OCI-LY7 (cell line): ENCODE measurements at regions not wholly inside any gene's neighbourhood (a gene's known extent, or its start where the extent isn't known, plus 50 kb on each side); places are given as distances from the start of the nearest gene placed in this dataset.

Experiments used
- BruUV-seq: library from RNA; stranded (reverse); fragments of 400-500 nt; replicated peaks from 2 replicates; lab custom pipeline; 2021; lab: Mats Ljungman, UMichigan
- CTCF ChIA-PET: fragments of 300-600 bp; sonication (Branson Sonifier 250); formaldehyde crosslinking; loops from one replicate; lab custom pipeline; 2022; ENCODE audit warnings: antibody characterized with exemption; ENCODE audit not compliant: unreplicated experiment; lab: Charles Lee
- POLR2A ChIA-PET: fragments of 300-600 bp; sonication (Branson Sonifier 250); formaldehyde crosslinking; loops from one replicate; lab custom pipeline; 2022; ENCODE audit warnings: antibody characterized with exemption; lab: Charles Lee
- DNase-seq: peaks from one replicate; pipeline ENCODE4 v3.0.0-alpha.2; 2015; ENCODE audit warnings: low spot score
- H2AFZ ChIP-seq: fragments of 200-600 bp; sonication (generic), shearing (Covaris generic); 2 replicates; pipeline ENCODE4 v1.6.1; 2014; ENCODE audit warnings: mild to moderate bottlenecking, antibody characterized with exemption, low read length, moderate library complexity
- H3K27ac ChIP-seq: fragments of 200-600 bp; sonication (generic); 2 replicates; pipeline ENCODE4 v1.5.1; 2014; ENCODE audit warnings: mixed run types, low read depth, mild to moderate bottlenecking, moderate library complexity, low read length, inconsistent platforms; ENCODE audit not compliant: poor library complexity, severe bottlenecking
- H3K36me3 ChIP-seq: fragments of 200-600 bp; sonication (generic); 2 replicates; pipeline ENCODE4 v1.6.1; 2014; ENCODE audit warnings: mild to moderate bottlenecking, antibody characterized with exemption, low read length, moderate library complexity, mixed read lengths; ENCODE audit not compliant: insufficient read depth
- H3K4me1 ChIP-seq: fragments of 200-600 bp; sonication (generic); 2 replicates; pipeline ENCODE4 v1.5.1; 2014; ENCODE audit warnings: mild to moderate bottlenecking, low read length; ENCODE audit not compliant: insufficient read depth, poor library complexity, severe bottlenecking
- H3K4me2 ChIP-seq: fragments of 200-600 bp; sonication (generic); 2 replicates; pipeline ENCODE4 v1.6.1; 2014; ENCODE audit warnings: mild to moderate bottlenecking, low read length
- H3K4me3 ChIP-seq: fragments of 200-600 bp; sonication (generic); 2 replicates; pipeline ENCODE4 v1.5.1; 2014; ENCODE audit warnings: mild to moderate bottlenecking, low read depth, low read length; ENCODE audit not compliant: poor library complexity, severe bottlenecking
- H3K79me2 ChIP-seq: fragments of 200-600 bp; sonication (generic); 2 replicates; pipeline ENCODE4 v1.6.1; 2016; ENCODE audit warnings: low read depth, mild to moderate bottlenecking, low read length, moderate library complexity, mixed read lengths; ENCODE audit not compliant: insufficient read depth
- H3K9me2 ChIP-seq: fragments of 200-600 bp; sonication (generic); 2 replicates; pipeline ENCODE4 v1.6.1; 2016; ENCODE audit warnings: mild to moderate bottlenecking, low read length, mixed read lengths; ENCODE audit not compliant: insufficient read depth
- H3K9me3 ChIP-seq: fragments of 200-600 bp; sonication (generic); 2 replicates; pipeline ENCODE4 v1.6.1; 2014; ENCODE audit warnings: mild to moderate bottlenecking, mixed run types, low read length, mixed read lengths
- H4K20me1 ChIP-seq: fragments of 200-600 bp; sonication (generic); 2 replicates; pipeline ENCODE4 v1.6.1; 2014; ENCODE audit warnings: mild to moderate bottlenecking, antibody characterized with exemption, low read length, moderate library complexity, mixed read lengths; ENCODE audit not compliant: insufficient read depth
- CTCF ChIP-seq: fragments of 200-600 bp; sonication (generic); conservative IDR thresholded peaks from 2 replicates; pipeline ENCODE4 v1.5.1; 2014; ENCODE audit warnings: mild to moderate bottlenecking, antibody characterized with exemption, low read length, moderate library complexity, mixed read lengths
- EZH2phosphoT487 ChIP-seq: fragments of 200-600 bp; sonication (generic); IDR thresholded peaks from 2 replicates; pipeline ENCODE4 v1.6.1; 2018; ENCODE audit warnings: low read depth, borderline replicate concordance, mild to moderate bottlenecking, mixed run types, antibody characterized with exemption, low read length, moderate library complexity, mixed read lengths
- intact Hi-C: fragments of 100-400 bp; cut with micrococcal nuclease; formaldehyde crosslinking; loops from one replicate; pipeline ENCODE4 v1.10.0; 2022; ENCODE audit not compliant: unreplicated experiment

GRCh38 chr2:19458427-19459003, 100.1 kb upstream of the OSR1 start:
- no peaks in the 10 kb centered on the region for H3K36me3 ChIP-seq
- intact Hi-C loops, result no loop called here
- H3K9me3 ChIP-seq, result no peaks in the 10 kb centered on the region
- no TSS peak for BruUV-seq
- H3K4me3 ChIP-seq, result no peak overlapping the region
- POLR2A ChIA-PET, result interaction anchor here (0.6 to 1.8 kb wide), 4 partner anchors 9 to 579 kb away, joined by 4 to 5 read pairs (median 4); no protein-coding TSS in a partner anchor
- H3K4me2 ChIP-seq, result no peak overlapping the region
- no peaks in the 10 kb centered on the region for H3K79me2 ChIP-seq
- H4K20me1 ChIP-seq, result no peaks in the 10 kb centered on the region
- H3K9me2 ChIP-seq, result no peaks in the 10 kb centered on the region
- DNase-seq, result no peak
- no peak overlapping the region for H3K27ac ChIP-seq
- TF ChIP-seq CTCF, result no peak
- TF ChIP-seq EZH2phosphoT487, result no peak
- CTCF ChIA-PET, result no interaction called here
- H2AFZ ChIP-seq, result no peak overlapping the region
- H3K4me1 ChIP-seq, result no peaks in the 10 kb centered on the region

- H3K9me2 ChIP-seq, result no peaks in the 10 kb centered on the region
- H3K36me3 ChIP-seq, result no peaks in the 10 kb centered on the region
- no peak for DNase-seq
- H2AFZ ChIP-seq, result no peak overlapping the region
- no TSS peak for BruUV-seq
- no peaks in the 10 kb centered on the region for H3K4me1 ChIP-seq
- H3K9me3 ChIP-seq, result no peaks in the 10 kb centered on the region
- CTCF ChIA-PET, result no interaction called here
- no peak overlapping the region for H3K4me2 ChIP-seq
- no peak overlapping the region for H3K4me3 ChIP-seq
- H3K79me2 ChIP-seq, result no peaks in the 10 kb centered on the region
- TF ChIP-seq EZH2phosphoT487 (no peak), CTCF (no peak)
- no peak overlapping the region for H3K27ac ChIP-seq
- H4K20me1 ChIP-seq, result no peaks in the 10 kb centered on the region
- POLR2A ChIA-PET, result interaction anchor here (1.1 to 1.8 kb wide), 2 partner anchors 10 to 38 kb away, joined by 4 to 5 read pairs; no protein-coding TSS in a partner anchor
- intact Hi-C loops, result no loop called here
These were observed 99.4 kb upstream of the OSR1 start for GRCh38 chr2:19457809-19458208.

GRCh38 chr2:19456705-19457309, 98.4 kb upstream of the OSR1 start:
- intact Hi-C loops, result no loop called here

More at GRCh38 chr2:19456705-19457309, 98.4 kb upstream of the OSR1 start:
- no peaks in the 10 kb centered on the region for H3K79me2 ChIP-seq
- no peaks in the 10 kb centered on the region for H3K36me3 ChIP-seq
- H3K9me3 ChIP-seq, result no peaks in the 10 kb centered on the region
- no peak overlapping the region for H3K4me2 ChIP-seq
- no peak for DNase-seq
- H3K4me1 ChIP-seq, result no peaks in the 10 kb centered on the region
- H3K9me2 ChIP-seq, result no peaks in the 10 kb centered on the region
- no TSS peak for BruUV-seq
- CTCF ChIA-PET, result no interaction called here
- no peaks in the 10 kb centered on the region for H4K20me1 ChIP-seq
- no peak overlapping the region for H2AFZ ChIP-seq
- no peak overlapping the region for H3K27ac ChIP-seq
- H3K4me3 ChIP-seq, result no peak overlapping the region
- TF ChIP-seq CTCF, result no peak
- TF ChIP-seq EZH2phosphoT487, result no peak
- POLR2A ChIA-PET, result interaction anchor here (0.8 kb wide), 1 partner anchor 204 kb away, joined by 3 read pairs; no protein-coding TSS in a partner anchor
